HG03442 (cell line): ENCODE measurements at regions not wholly inside any gene's neighbourhood (a gene's known extent, or its start where the extent isn't known, plus 50 kb on each side); places are given as distances from the start of the nearest gene placed in this dataset.
"Not testable (repeated sequence)": the region's sequence is repeated elsewhere in the genome, so short reads cannot be mapped to it uniquely, and the experiment has no call there.

Source experiments
- ATAC-seq: cut with Tn5 transposase; IDR thresholded peaks from one replicate; pipeline ENCODE4 v1.9.1; 2021; ENCODE audit warnings: mild to moderate bottlenecking, moderate library complexity; ENCODE audit not compliant: unreplicated experiment

GRCh38 chr3:127069814-127070440 is 87.0 kb downstream of the PLXNA1 start:
- no peak for ATAC-seq

- ATAC-seq, result no peak
Observed at GRCh38 chr3:127070776-127071175, 87.9 kb downstream of the PLXNA1 start.

GRCh38 chr3:127071597-127072001 is 88.7 kb downstream of the PLXNA1 start:
- ATAC-seq, result no peak

GRCh38 chr3:127072221-127072771 is 89.4 kb downstream of the PLXNA1 start:
- ATAC-seq, result no peak

- no peak for ATAC-seq
Observed at GRCh38 chr3:127072971-127073783, 90.3 kb downstream of the PLXNA1 start.

- ATAC-seq, result no peak
Observed at GRCh38 chr3:127073941-127074820, 91.3 kb downstream of the PLXNA1 start.

- ATAC-seq, result peak; percentile 78
Observed at GRCh38 chr3:127074900-127075360, 92.0 kb downstream of the PLXNA1 start.

- ATAC-seq, result not testable (repeated sequence)
Observed at GRCh38 chr3:127076166-127076992, 93.5 kb downstream of the PLXNA1 start.

GRCh38 chr3:127077068-127077467 is 94.2 kb downstream of the PLXNA1 start:
- ATAC-seq, result no peak

GRCh38 chr3:127077505-127078064 is 94.7 kb downstream of the PLXNA1 start:
- no peak for ATAC-seq

GRCh38 chr3:127078626-127079025 is 95.7 kb downstream of the PLXNA1 start:
- ATAC-seq, result no peak

GRCh38 chr3:127079211-127079610 is 96.3 kb downstream of the PLXNA1 start:
- no peak for ATAC-seq

- ATAC-seq, result no peak
Observed at GRCh38 chr3:127081001-127081720, 98.2 kb downstream of the PLXNA1 start.

- no peak for ATAC-seq
Observed at GRCh38 chr3:127082066-127082465, 99.2 kb downstream of the PLXNA1 start.

- no peak for ATAC-seq
Observed at GRCh38 chr3:127083778-127084397, 101.0 kb downstream of the PLXNA1 start.

GRCh38 chr3:127084401-127084990 is 101.6 kb downstream of the PLXNA1 start:
- no peak for ATAC-seq

- no peak for ATAC-seq
Observed at GRCh38 chr3:127085576-127085975, 102.7 kb downstream of the PLXNA1 start.

GRCh38 chr3:127086591-127086990 is 103.7 kb downstream of the PLXNA1 start:
- not testable (repeated sequence) for ATAC-seq
